GM12865 (cell line): ENCODE measurements at regions not wholly inside any gene's neighbourhood (a gene's known extent, or its start where the extent isn't known, plus 50 kb on each side); places are given as distances from the start of the nearest gene placed in this dataset.

Source experiments
- DNase-seq: peaks from one replicate; pipeline ENCODE4 v3.0.0; 2010; ENCODE audit warnings: low read depth
- H3K4me3 ChIP-seq: 2 replicates; pipeline ENCODE4 v1.5.1; 2011; ENCODE audit warnings: mild to moderate bottlenecking, low read depth, low read length, control low read depth
- TF ChIP-seq, protein P1 (sequence below): IDR thresholded peaks from 2 replicates; pipeline ENCODE4 v1.5.1; 2011; ENCODE audit warnings: low read length, control low read depth, low read depth, inconsistent platforms; ENCODE audit not compliant: insufficient read depth; ENCODE audit errors: missing control alignments

DNA sequence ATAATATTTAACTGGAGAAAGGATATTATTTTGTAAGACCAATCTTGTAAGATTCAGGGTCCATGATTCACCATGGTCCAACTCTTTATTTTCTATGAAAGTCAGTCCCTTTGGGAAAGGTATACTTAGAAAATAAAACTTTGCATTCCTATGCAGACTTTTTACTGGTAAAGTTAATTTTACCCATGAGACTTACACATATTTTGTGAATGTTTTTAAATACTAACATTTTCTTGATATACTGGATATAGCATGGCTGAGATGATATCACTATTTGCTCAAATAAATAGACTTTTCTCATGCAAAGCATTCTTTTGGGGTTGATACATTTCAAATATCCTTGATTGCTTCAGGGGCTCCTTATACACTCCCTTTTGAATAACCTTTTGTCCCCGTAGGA is 512.1 kb downstream of the MAN2A1 start:
- no peak overlapping the region for H3K4me3 ChIP-seq
- no peak for DNase-seq
- TF ChIP-seq, protein P1, sequence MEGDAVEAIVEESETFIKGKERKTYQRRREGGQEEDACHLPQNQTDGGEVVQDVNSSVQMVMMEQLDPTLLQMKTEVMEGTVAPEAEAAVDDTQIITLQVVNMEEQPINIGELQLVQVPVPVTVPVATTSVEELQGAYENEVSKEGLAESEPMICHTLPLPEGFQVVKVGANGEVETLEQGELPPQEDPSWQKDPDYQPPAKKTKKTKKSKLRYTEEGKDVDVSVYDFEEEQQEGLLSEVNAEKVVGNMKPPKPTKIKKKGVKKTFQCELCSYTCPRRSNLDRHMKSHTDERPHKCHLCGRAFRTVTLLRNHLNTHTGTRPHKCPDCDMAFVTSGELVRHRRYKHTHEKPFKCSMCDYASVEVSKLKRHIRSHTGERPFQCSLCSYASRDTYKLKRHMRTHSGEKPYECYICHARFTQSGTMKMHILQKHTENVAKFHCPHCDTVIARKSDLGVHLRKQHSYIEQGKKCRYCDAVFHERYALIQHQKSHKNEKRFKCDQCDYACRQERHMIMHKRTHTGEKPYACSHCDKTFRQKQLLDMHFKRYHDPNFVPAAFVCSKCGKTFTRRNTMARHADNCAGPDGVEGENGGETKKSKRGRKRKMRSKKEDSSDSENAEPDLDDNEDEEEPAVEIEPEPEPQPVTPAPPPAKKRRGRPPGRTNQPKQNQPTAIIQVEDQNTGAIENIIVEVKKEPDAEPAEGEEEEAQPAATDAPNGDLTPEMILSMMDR: no peak

DNA sequence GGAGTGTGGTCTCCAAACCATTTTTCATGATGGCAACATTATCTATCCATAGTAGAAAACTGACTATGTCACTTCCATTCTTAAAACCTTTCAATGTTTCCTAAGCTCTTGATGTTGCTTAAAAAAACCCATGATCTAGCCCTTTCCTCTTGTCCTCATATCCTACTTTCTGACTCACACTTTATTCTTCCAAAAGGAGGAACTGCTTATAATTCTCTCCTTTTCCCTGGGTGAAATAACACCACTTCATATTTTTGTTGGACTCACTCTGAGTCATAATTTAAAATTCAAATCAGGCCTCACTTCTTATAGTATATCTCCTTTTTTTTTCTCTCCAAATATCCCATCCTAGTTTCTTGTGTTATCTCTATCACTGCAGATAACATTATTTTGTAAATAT is 513.9 kb downstream of the MAN2A1 start:
- no peak overlapping the region for H3K4me3 ChIP-seq
- no peak for DNase-seq
- TF ChIP-seq, protein P1: no peak

DNA sequence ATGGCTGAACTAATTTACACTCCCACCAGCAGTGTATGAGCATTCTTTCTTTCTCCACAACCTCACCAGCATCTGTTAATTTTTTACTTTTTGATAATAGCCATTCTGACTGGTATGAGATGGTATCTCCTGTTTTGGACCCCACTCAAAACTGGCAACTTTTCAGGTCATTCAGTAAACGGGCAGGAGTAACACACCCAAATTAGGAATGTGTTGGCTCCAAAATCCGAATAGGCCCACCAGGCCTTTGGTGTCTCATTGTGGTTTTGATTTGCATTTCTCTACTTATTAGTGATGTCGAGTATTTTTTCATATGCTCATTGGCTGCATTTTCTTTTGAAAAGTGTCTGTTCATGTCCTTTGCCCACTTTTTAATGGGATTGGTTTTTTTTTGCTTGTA is 517.1 kb downstream of the TMEM232 start:
- TF ChIP-seq, protein P1: no peak
- H3K4me3 ChIP-seq: no peak overlapping the region
- DNase-seq: no peak

DNA sequence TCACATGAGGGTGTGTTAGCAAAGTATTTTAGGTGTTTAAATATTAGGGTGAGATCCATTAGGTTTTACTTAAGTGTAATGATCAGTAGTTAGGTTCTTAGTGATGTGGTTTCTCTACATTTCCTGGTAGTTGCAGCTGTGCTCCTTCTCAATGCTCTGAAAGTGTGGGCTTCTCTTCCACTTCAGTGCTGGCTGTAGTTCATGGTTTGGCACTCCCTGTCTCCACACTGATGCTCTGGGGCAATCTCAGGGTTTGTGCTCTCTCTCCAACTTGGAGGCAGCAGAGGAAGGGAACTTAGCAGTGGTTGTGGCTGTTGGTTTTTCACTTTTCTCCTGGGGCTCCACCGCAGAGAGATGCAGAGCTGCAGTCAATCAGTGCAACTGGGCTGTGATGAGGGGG is 507.5 kb downstream of the TMEM232 start:
- no peak overlapping the region for H3K4me3 ChIP-seq
- DNase-seq: no peak
- TF ChIP-seq, protein P1: no peak

DNA sequence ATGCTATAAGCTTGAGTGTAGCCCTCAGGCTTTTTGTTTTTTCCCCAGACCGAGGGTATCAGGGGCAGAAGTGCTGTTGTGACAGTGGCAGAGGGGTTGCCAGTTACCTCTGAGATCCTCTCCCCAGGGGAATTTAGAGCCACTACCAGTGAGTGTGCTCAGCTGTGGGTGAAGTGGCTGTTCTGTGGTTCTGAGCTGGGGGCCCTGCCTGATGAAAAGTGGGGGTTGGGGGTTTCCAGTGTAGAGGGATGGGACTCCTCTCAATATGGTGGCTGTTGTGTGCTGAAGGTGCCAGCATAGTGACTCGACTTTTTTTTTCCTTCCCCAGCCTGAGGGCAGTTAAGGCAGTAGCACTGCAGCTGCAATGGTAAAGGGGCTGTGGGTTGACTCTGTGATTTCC is 506.7 kb downstream of the TMEM232 start:
- DNase-seq: no peak
- TF ChIP-seq, protein P1: no peak
- H3K4me3 ChIP-seq: no peak overlapping the region

DNA sequence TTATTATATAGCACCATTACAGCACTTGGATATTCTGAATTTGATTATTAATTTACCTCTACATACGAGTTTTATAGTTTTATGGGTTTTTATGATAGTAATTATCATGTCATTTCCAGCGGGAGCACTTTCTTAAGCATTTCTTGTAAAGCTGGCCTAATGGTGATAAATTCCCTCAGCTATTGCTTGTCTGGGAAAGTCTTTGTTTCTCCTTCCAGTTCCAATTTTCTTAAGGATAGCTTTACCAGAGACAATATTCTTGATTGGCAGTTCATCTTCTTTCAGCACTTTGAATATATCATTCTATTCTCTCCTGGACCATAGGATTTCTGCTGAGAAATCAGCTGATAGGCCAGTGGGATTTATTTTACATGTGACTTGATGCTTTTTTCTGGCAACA is 505.4 kb downstream of the TMEM232 start:
- TF ChIP-seq, protein P1: no peak
- DNase-seq: no peak
- no peak overlapping the region for H3K4me3 ChIP-seq

DNA sequence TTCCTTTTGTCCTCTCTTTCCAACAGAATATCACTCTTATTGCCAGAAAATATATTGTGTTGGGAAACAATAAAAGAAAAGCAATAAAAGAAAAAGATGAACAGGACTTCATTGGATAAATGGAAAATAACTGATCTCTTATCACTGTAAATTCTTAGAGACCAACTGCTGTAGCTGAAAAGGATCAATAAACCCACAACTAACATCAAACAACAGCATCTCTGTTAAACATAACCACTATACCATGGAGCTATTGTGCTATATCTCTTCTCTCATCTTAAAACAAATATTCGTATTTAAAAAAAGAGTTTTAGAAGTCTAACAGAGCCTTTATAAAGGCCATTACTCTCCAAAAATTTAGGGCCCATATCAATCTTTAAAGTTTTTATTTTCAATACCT is 502.4 kb downstream of the TMEM232 start:
- DNase-seq: no peak
- TF ChIP-seq, protein P1: no peak

More for the DNA sequence above, 502.4 kb downstream of the TMEM232 start:
- H3K4me3 ChIP-seq: no peak overlapping the region
